HEK293 (cell line): ENCODE measurements at regions not wholly inside any gene's neighbourhood (a gene's known extent, or its start where the extent isn't known, plus 50 kb on each side); places are given as distances from the start of the nearest gene placed in this dataset.

Source experiments
- CTCF ChIA-PET: fragments of 350-600 bp; formaldehyde crosslinking; extraction: SDS; loops from one replicate; lab custom pipeline; 2021; ENCODE audit warnings: antibody characterized with exemption; lab: Yijun Ruan, JAX
- POLR2A ChIA-PET: fragments of 300-600 bp; formaldehyde crosslinking; extraction: SDS; loops from one replicate; lab custom pipeline; 2020; ENCODE audit warnings: antibody characterized with exemption, inconsistent platforms; lab: Yijun Ruan, JAX
- H3K27ac ChIP-seq: fragments of 200-500 bp; sonication (Bioruptor generic); 2 replicates; pipeline ENCODE4 v1.5.1; 2014; ENCODE audit warnings: low read depth, low read length, control low read depth, inconsistent platforms; ENCODE audit errors: extremely low read depth
- H3K36me3 ChIP-seq, 2 experiments: fragments of 200-500 bp in 1 of 2; sonication (Bioruptor generic) in 1 of 2; 1 replicate in 1 of 2; 2 replicates in 1 of 2; pipeline ENCODE4 v1.5.1; 2014 to 2017; ENCODE audit warnings: inconsistent platforms in 2 of 2, low read length in 2 of 2; ENCODE audit not compliant: control insufficient read depth in 2 of 2, insufficient read depth in 1 of 2
- H3K4me1 ChIP-seq: fragments of 200-500 bp; sonication (Bioruptor generic); 2 replicates; pipeline ENCODE4 v1.5.1; 2014; ENCODE audit warnings: mild to moderate bottlenecking, low read length, inconsistent platforms; ENCODE audit not compliant: control insufficient read depth, insufficient read depth
- H3K4me3 ChIP-seq: 2 replicates; pipeline ENCODE4 v1.5.1; 2011; ENCODE audit warnings: low read depth, mild to moderate bottlenecking, control low read depth, low read length, moderate library complexity
- H3K9me3 ChIP-seq: fragments of 200-500 bp; sonication (Bioruptor generic); 2 replicates; pipeline ENCODE4 v1.5.1; 2014; ENCODE audit warnings: low read depth, low read length, inconsistent platforms; ENCODE audit not compliant: control insufficient read depth, insufficient read depth
- BCL11A ChIP-seq: fragments of 450-650 bp; formaldehyde crosslinking; IDR thresholded peaks from 2 replicates; pipeline ENCODE4 v1.5.1; 2016; ENCODE audit warnings: low read depth, missing biosample characterization, missing genetic modification characterization
- BCL11B ChIP-seq: fragments of 450-650 bp; formaldehyde crosslinking; IDR thresholded peaks from 2 replicates; pipeline ENCODE4 v1.5.1; 2016; ENCODE audit warnings: low read depth, missing biosample characterization, missing genetic modification characterization
- EGR2 ChIP-seq: fragments of 450-650 bp; formaldehyde crosslinking; IDR thresholded peaks from 2 replicates; pipeline ENCODE4 v1.5.1; 2016; ENCODE audit warnings: low read depth, missing biosample characterization, missing genetic modification characterization
- HOXA7 ChIP-seq: sonication (generic); formaldehyde crosslinking; IDR thresholded peaks from 2 replicates; pipeline ENCODE4 v1.8.1; 2022; ENCODE audit warnings: missing genetic modification reagents, borderline replicate concordance
- IKZF3 ChIP-seq: fragments of 450-650 bp; IDR thresholded peaks from 2 replicates; pipeline ENCODE4 v1.5.0; 2018; ENCODE audit warnings: missing biosample characterization, mild to moderate bottlenecking, missing genetic modification characterization, moderate library complexity
- KLF8 ChIP-seq: fragments of 450-650 bp; formaldehyde crosslinking; IDR thresholded peaks from 2 replicates; pipeline ENCODE4 v1.5.1; 2016; ENCODE audit warnings: missing biosample characterization, missing genetic modification characterization
- YY1 ChIP-seq: fragments of 450-650 bp; formaldehyde crosslinking; IDR thresholded peaks from 2 replicates; pipeline ENCODE4 v1.5.1; 2018; ENCODE audit warnings: missing biosample characterization, missing genetic modification characterization
- ZBTB17 ChIP-seq: fragments of 450-650 bp; formaldehyde crosslinking; IDR thresholded peaks from 2 replicates; pipeline ENCODE4 v1.5.1; 2016; ENCODE audit warnings: missing biosample characterization, missing genetic modification characterization
- ZBTB21 ChIP-seq: fragments of 450-650 bp; formaldehyde crosslinking; IDR thresholded peaks from 2 replicates; pipeline ENCODE4 v1.5.1; 2017; ENCODE audit warnings: missing biosample characterization, missing genetic modification characterization
- ZFP3 ChIP-seq: fragments of 450-650 bp; formaldehyde crosslinking; IDR thresholded peaks from 2 replicates; pipeline ENCODE4 v1.5.1; 2016; ENCODE audit warnings: low read depth, missing biosample characterization, missing genetic modification characterization
- ZFP41 ChIP-seq: fragments of 450-650 bp; formaldehyde crosslinking; IDR thresholded peaks from 2 replicates; pipeline ENCODE4 v1.5.1; 2016; ENCODE audit warnings: missing biosample characterization, missing genetic modification characterization, borderline replicate concordance
- ZNF121 ChIP-seq: fragments of 450-650 bp; formaldehyde crosslinking; IDR thresholded peaks from 2 replicates; pipeline ENCODE4 v1.5.1; 2016; ENCODE audit warnings: missing biosample characterization, missing genetic modification characterization
- ZNF16 ChIP-seq: fragments of 450-650 bp; formaldehyde crosslinking; IDR thresholded peaks from 2 replicates; pipeline ENCODE4 v1.5.1; 2016; ENCODE audit warnings: low read depth, missing biosample characterization, missing genetic modification characterization
- ZNF302 ChIP-seq: fragments of 450-650 bp; formaldehyde crosslinking; IDR thresholded peaks from 2 replicates; pipeline ENCODE4 v1.5.1; 2016; ENCODE audit warnings: missing biosample characterization, missing genetic modification characterization, low read depth
- ZNF423 ChIP-seq: fragments of 450-650 bp; formaldehyde crosslinking; IDR thresholded peaks from 2 replicates; pipeline ENCODE4 v1.5.1; 2016; ENCODE audit warnings: missing biosample characterization, missing genetic modification characterization
- ZNF433 ChIP-seq: fragments of 450-650 bp; formaldehyde crosslinking; IDR thresholded peaks from 2 replicates; pipeline ENCODE4 v1.5.1; 2016; ENCODE audit warnings: missing biosample characterization, missing genetic modification characterization, low read depth
- ZNF501 ChIP-seq: fragments of 450-650 bp; formaldehyde crosslinking; IDR thresholded peaks from 2 replicates; pipeline ENCODE4 v1.5.1; 2016; ENCODE audit warnings: missing biosample characterization, missing genetic modification characterization
- ZNF510 ChIP-seq: fragments of 450-650 bp; formaldehyde crosslinking; IDR thresholded peaks from 2 replicates; pipeline ENCODE4 v1.5.1; 2018; ENCODE audit warnings: mild to moderate bottlenecking, missing genetic modification characterization, missing biosample characterization; ENCODE audit not compliant: insufficient replicate concordance
- ZNF548 ChIP-seq: fragments of 450-650 bp; formaldehyde crosslinking; IDR thresholded peaks from 2 replicates; pipeline ENCODE4 v1.5.1; 2016; ENCODE audit warnings: missing biosample characterization, missing genetic modification characterization
- ZNF596 ChIP-seq: fragments of 450-650 bp; IDR thresholded peaks from 2 replicates; pipeline ENCODE4 v1.5.0; 2018; ENCODE audit warnings: missing biosample characterization, mild to moderate bottlenecking, missing genetic modification characterization, moderate library complexity
- ZNF600 ChIP-seq: fragments of 450-650 bp; formaldehyde crosslinking; IDR thresholded peaks from 2 replicates; pipeline ENCODE4 v1.5.1; 2016; ENCODE audit warnings: missing biosample characterization, missing genetic modification characterization
- ZNF664 ChIP-seq: fragments of 450-650 bp; formaldehyde crosslinking; IDR thresholded peaks from 2 replicates; pipeline ENCODE4 v1.5.1; 2016; ENCODE audit warnings: missing biosample characterization, missing genetic modification characterization
- TF ChIP-seq, protein P1 (sequence below): fragments of 450-650 bp; IDR thresholded peaks from 2 replicates; pipeline ENCODE4 v1.5.1; 2018; ENCODE audit warnings: missing biosample characterization, mild to moderate bottlenecking, missing genetic modification characterization
- TF ChIP-seq, protein P2 (sequence below): fragments of 450-650 bp; formaldehyde crosslinking; IDR thresholded peaks from 2 replicates; pipeline ENCODE4 v1.5.1; 2016; ENCODE audit warnings: missing biosample characterization, missing genetic modification characterization
- TF ChIP-seq, protein P3 (sequence below): fragments of 450-650 bp; formaldehyde crosslinking; IDR thresholded peaks from 2 replicates; pipeline ENCODE4 v1.5.1; 2016; ENCODE audit warnings: missing biosample characterization, missing genetic modification characterization
- TF ChIP-seq, protein P4 (sequence below): fragments of 450-650 bp; formaldehyde crosslinking; IDR thresholded peaks from 2 replicates; pipeline ENCODE4 v1.5.1; 2016; ENCODE audit warnings: missing biosample characterization, missing genetic modification characterization
- TF ChIP-seq, protein P5 (sequence below): fragments of 450-650 bp; formaldehyde crosslinking; IDR thresholded peaks from 2 replicates; pipeline ENCODE4 v1.5.1; 2016; ENCODE audit warnings: missing biosample characterization, missing genetic modification characterization

DNA sequence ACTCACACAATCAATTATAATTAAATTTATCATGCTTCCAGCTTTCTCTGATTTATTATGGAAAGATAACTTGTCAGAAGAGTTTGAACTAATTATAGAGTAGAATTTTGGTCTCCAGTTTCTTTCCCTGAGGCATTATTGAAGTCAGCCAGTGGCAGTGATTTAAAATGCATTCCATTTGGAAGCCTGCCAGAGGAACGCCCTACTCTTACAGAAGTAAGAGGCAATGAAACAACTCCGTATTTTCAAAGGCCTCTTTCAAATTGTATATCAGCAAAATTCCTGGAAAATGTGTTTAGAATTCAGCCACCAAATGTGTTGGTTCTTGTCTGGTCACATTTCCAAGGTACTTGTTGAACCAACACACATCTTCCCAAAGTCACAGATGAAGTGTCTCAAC is 640.9 kb downstream of the SEMA5A start:
- POLR2A ChIA-PET, result no interaction called here
- Histone ChIP-seq H3K27ac (no peak overlapping the region), H3K36me3 (no peaks in the 10 kb centered on the region), H3K9me3 (no peaks in the 10 kb centered on the region), H3K4me3 (no peak overlapping the region), H3K4me1 (no peaks in the 10 kb centered on the region)
- CTCF ChIA-PET, result no interaction called here
- TF ChIP-seq, protein P1, sequence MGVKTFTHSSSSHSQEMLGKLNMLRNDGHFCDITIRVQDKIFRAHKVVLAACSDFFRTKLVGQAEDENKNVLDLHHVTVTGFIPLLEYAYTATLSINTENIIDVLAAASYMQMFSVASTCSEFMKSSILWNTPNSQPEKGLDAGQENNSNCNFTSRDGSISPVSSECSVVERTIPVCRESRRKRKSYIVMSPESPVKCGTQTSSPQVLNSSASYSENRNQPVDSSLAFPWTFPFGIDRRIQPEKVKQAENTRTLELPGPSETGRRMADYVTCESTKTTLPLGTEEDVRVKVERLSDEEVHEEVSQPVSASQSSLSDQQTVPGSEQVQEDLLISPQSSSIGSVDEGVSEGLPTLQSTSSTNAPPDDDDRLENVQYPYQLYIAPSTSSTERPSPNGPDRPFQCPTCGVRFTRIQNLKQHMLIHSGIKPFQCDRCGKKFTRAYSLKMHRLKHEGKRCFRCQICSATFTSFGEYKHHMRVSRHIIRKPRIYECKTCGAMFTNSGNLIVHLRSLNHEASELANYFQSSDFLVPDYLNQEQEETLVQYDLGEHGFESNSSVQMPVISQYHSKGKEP (tag by site-specific recombination), result no peak
- TF ChIP-seq ZNF510 (tag by site-specific recombination), result no peak
- no peak for TF ChIP-seq IKZF3 (tag by site-specific recombination)
- no peak for TF ChIP-seq ZBTB21 (tag by site-specific recombination)
- no peak for TF ChIP-seq ZNF548 (tag by site-specific recombination)
- no peak for TF ChIP-seq ZNF600
- no peak for TF ChIP-seq ZNF501 (tag by site-specific recombination)
- no peak for TF ChIP-seq KLF8 (tag by site-specific recombination)
- TF ChIP-seq ZNF423 (tag by site-specific recombination), result no peak
- TF ChIP-seq, protein P2, sequence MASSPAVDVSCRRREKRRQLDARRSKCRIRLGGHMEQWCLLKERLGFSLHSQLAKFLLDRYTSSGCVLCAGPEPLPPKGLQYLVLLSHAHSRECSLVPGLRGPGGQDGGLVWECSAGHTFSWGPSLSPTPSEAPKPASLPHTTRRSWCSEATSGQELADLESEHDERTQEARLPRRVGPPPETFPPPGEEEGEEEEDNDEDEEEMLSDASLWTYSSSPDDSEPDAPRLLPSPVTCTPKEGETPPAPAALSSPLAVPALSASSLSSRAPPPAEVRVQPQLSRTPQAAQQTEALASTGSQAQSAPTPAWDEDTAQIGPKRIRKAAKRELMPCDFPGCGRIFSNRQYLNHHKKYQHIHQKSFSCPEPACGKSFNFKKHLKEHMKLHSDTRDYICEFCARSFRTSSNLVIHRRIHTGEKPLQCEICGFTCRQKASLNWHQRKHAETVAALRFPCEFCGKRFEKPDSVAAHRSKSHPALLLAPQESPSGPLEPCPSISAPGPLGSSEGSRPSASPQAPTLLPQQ, result no peak
- no peak for TF ChIP-seq ZFP41 (tag by site-specific recombination)
- TF ChIP-seq BCL11B (tag by site-specific recombination), result no peak
- TF ChIP-seq, protein P3, sequence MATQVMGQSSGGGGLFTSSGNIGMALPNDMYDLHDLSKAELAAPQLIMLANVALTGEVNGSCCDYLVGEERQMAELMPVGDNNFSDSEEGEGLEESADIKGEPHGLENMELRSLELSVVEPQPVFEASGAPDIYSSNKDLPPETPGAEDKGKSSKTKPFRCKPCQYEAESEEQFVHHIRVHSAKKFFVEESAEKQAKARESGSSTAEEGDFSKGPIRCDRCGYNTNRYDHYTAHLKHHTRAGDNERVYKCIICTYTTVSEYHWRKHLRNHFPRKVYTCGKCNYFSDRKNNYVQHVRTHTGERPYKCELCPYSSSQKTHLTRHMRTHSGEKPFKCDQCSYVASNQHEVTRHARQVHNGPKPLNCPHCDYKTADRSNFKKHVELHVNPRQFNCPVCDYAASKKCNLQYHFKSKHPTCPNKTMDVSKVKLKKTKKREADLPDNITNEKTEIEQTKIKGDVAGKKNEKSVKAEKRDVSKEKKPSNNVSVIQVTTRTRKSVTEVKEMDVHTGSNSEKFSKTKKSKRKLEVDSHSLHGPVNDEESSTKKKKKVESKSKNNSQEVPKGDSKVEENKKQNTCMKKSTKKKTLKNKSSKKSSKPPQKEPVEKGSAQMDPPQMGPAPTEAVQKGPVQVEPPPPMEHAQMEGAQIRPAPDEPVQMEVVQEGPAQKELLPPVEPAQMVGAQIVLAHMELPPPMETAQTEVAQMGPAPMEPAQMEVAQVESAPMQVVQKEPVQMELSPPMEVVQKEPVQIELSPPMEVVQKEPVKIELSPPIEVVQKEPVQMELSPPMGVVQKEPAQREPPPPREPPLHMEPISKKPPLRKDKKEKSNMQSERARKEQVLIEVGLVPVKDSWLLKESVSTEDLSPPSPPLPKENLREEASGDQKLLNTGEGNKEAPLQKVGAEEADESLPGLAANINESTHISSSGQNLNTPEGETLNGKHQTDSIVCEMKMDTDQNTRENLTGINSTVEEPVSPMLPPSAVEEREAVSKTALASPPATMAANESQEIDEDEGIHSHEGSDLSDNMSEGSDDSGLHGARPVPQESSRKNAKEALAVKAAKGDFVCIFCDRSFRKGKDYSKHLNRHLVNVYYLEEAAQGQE (tag by site-specific recombination), result no peak

DNA sequence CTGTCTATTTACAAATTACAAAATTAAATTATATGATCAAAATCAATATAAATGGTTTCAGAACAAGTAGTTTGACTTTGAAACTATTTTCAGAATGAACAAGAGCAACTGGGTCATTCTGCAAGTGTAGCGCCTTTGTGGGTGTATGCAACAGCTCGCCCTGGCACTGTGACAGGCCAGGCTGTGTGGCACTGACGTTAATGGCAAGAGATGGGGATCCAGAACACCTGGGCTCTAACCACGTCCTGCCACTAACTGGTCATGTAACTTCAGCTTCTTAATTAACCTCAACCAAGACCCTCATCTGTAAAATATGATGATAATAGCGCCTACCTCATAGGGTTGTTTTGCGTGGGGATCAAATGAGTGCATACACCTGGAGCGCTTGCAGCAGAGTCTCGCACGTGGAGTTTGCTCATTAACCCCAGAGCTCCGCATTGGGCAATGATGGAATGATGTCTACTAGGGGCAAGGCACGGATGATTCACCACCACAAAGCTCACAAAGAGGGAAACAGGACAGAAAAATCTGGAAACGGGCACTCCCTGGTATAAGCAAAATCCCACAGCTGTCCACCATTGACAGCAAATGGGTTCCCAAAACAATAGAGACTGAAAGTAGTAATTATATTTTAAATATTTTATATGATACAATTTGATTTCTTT is 639.4 kb downstream of the SEMA5A start:
- Histone ChIP-seq H3K27ac (no peak overlapping the region), H3K36me3 (no peaks in the 10 kb centered on the region), H3K9me3 (no peaks in the 10 kb centered on the region), H3K4me1 (no peaks in the 10 kb centered on the region), H3K4me3 (no peak overlapping the region)
- CTCF ChIA-PET, result interaction anchor here (0.6 to 1.3 kb wide), 4 partner anchors 12 to 1684 kb away, joined by 3 to 4 read pairs (median 3); no protein-coding TSS in a partner anchor
- POLR2A ChIA-PET, result no interaction called here
- TF ChIP-seq BCL11A (tag by site-specific recombination), result no peak
- no peak for TF ChIP-seq ZNF664 (tag by site-specific recombination)
- TF ChIP-seq, protein P4, sequence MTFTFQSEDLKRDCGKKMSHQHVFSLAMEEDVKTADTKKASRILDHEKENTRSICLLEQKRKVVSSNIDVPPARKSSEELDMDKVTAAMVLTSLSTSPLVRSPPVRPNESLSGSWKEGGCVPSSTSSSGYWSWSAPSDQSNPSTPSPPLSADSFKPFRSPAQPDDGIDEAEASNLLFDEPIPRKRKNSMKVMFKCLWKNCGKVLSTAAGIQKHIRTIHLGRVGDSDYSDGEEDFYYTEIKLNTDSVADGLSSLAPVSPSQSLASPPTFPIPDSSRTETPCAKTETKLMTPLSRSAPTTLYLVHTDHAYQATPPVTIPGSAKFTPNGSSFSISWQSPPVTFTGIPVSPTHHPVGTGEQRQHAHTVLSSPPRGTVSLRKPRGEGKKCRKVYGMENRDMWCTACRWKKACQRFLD (tag by site-specific recombination), result no peak
- TF ChIP-seq ZNF433 (tag by site-specific recombination), result no peak
- no peak for TF ChIP-seq ZNF16
- no peak for TF ChIP-seq ZNF121
- TF ChIP-seq ZBTB17 (tag by site-specific recombination), result no peak
- no peak for TF ChIP-seq ZNF596 (tag by site-specific recombination)
- TF ChIP-seq, protein P5, sequence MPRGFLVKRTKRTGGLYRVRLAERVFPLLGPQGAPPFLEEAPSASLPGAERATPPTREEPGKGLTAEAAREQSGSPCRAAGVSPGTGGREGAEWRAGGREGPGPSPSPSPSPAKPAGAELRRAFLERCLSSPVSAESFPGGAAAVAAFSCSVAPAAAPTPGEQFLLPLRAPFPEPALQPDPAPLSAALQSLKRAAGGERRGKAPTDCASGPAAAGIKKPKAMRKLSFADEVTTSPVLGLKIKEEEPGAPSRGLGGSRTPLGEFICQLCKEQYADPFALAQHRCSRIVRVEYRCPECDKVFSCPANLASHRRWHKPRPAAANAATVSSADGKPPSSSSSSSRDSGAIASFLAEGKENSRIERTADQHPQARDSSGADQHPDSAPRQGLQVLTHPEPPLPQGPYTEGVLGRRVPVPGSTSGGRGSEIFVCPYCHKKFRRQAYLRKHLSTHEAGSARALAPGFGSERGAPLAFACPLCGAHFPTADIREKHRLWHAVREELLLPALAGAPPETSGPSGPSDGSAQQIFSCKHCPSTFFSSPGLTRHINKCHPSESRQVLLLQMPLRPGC (tag by site-specific recombination), result no peak
- TF ChIP-seq HOXA7 (CRISPR knock-in tag), result no peak
- TF ChIP-seq YY1 (tag by site-specific recombination), result no peak
- no peak for TF ChIP-seq ZNF302 (tag by site-specific recombination)
- TF ChIP-seq ZFP3, result no peak
- no peak for TF ChIP-seq EGR2 (tag by site-specific recombination)
